AG09319 (cell line): ENCODE measurements at regions not wholly inside any gene's neighbourhood (a gene's known extent, or its start where the extent isn't known, plus 50 kb on each side); places are given as distances from the start of the nearest gene placed in this dataset.

Experiments used
- DNase-seq: peaks from one replicate; pipeline ENCODE4 v3.0.0-alpha.2; 2010; ENCODE audit warnings: low read depth; ENCODE audit errors: extremely low read depth
- TF ChIP-seq, protein P1 (sequence below): IDR thresholded peaks from 2 replicates; pipeline ENCODE4 v1.5.1; 2011; ENCODE audit warnings: low read depth, mild to moderate bottlenecking, inconsistent platforms, low read length, moderate library complexity

DNA sequence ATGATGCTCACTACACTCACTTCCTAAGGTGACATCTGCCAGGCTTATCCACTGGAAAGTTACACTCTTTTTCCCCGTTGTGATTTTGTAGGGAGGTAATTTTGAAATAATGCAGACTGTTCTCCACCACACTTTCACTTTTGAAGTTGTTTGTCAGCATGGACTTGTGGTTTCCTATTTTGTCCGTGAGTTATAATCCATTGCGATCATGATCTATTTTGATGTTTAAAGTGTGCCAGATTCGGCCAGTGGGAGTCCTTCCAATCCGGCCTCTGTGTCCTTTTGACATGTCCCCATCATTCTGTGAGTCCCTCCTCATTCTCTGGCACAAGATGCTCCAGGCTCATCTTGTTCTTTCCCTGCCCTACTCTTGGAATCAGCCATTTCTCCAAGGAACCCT is 211.3 kb upstream of the KLF4 start:
- no peak for DNase-seq
- TF ChIP-seq, protein P1, sequence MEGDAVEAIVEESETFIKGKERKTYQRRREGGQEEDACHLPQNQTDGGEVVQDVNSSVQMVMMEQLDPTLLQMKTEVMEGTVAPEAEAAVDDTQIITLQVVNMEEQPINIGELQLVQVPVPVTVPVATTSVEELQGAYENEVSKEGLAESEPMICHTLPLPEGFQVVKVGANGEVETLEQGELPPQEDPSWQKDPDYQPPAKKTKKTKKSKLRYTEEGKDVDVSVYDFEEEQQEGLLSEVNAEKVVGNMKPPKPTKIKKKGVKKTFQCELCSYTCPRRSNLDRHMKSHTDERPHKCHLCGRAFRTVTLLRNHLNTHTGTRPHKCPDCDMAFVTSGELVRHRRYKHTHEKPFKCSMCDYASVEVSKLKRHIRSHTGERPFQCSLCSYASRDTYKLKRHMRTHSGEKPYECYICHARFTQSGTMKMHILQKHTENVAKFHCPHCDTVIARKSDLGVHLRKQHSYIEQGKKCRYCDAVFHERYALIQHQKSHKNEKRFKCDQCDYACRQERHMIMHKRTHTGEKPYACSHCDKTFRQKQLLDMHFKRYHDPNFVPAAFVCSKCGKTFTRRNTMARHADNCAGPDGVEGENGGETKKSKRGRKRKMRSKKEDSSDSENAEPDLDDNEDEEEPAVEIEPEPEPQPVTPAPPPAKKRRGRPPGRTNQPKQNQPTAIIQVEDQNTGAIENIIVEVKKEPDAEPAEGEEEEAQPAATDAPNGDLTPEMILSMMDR: no peak

- DNase-seq: no peak
- TF ChIP-seq, protein P1: no peak
These were observed 209.7 kb upstream of the KLF4 start for GRCh38 chr9:107699231-107699630.

GRCh38 chr9:107698779-107699178 is 209.2 kb upstream of the KLF4 start:
- TF ChIP-seq, protein P1: no peak
- DNase-seq: no peak

GRCh38 chr9:107696302-107696701 is 206.7 kb upstream of the KLF4 start:
- DNase-seq: no peak
- TF ChIP-seq, protein P1: no peak

- no peak for DNase-seq
These were observed 204.8 kb upstream of the KLF4 start for GRCh38 chr9:107694390-107694789.

DNA sequence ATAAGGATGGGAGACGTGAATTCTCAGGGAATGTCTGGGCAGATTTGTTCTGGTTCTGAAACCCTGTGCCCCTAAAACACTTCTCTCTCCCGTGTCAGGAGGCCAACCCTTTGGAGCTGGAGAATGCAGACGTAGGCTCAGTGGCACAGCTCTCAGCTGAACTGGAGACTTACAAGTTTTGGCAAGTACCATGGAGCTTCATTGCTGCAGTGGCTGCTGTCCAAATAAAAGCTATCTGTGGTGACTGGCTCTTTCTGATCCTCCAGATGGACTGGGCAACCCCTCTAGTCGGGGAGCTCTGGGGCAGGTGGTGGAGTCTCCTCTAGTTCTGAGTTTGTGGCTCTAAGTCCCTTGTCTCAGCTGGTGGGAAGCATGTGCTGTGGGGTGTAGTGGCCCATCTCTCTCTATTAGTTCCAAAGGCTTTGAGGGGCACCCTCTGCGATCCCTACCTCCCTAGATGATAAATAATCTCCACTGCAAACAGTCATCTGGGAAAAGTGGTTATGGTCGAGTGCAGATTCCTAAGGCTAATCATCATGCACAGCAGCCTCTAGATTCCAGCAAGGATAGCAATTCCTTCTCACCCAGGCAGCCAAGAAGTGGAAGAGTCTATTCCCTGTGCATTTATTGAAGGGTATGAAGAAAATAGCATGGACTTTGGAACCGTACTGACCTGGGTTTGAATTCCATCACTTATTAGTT is 204.2 kb upstream of the KLF4 start:
- no peak for DNase-seq
- TF ChIP-seq, protein P1: no peak

More at GRCh38 chr9:107694390-107694789, 204.8 kb upstream of the KLF4 start:
- TF ChIP-seq, protein P1: no peak

DNA sequence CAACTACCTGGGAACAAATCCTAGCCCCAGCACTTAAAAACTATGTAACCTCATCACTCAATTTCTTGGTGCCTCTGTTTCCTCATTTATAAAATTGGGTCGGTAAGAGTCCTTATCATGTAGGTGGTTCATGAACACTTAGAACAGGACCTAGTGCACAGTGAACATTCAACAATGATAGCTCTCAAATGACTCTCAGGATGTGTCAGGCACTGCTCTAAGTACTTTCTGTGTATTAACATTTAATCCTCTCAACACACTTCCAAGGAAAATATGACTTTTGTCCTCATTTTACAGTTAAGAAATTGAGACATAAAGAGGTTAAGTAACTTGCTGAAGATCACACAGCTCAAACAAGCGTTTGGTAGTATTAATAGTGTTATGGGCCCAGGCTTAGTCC is 202.1 kb upstream of the KLF4 start:
- DNase-seq: no peak
- TF ChIP-seq, protein P1: no peak
